SU-DHL-6 (cell line): ENCODE measurements at regions not wholly inside any gene's neighbourhood (a gene's known extent, or its start where the extent isn't known, plus 50 kb on each side); places are given as distances from the start of the nearest gene placed in this dataset.

Experiments used
- H2AFZ ChIP-seq: fragments of 200-600 bp; sonication (generic); 2 replicates; pipeline ENCODE4 v1.6.1; 2014; ENCODE audit warnings: low read depth, mild to moderate bottlenecking, moderate library complexity, mixed read lengths, antibody characterized with exemption, low read length; ENCODE audit not compliant: severe bottlenecking
- H3F3A ChIP-seq: fragments of 200-600 bp; shearing (Covaris generic); 2 replicates; pipeline ENCODE4 v1.6.0; 2016; ENCODE audit warnings: antibody characterized with exemption, mild to moderate bottlenecking; ENCODE audit not compliant: insufficient read depth
- H3K27ac ChIP-seq: fragments of 200-600 bp; sonication (generic); 2 replicates; pipeline ENCODE4 v1.5.1; 2016; ENCODE audit warnings: low read depth, mild to moderate bottlenecking, low read length, moderate library complexity, mixed read lengths
- H3K27me3 ChIP-seq: fragments of 200-600 bp; sonication (generic), shearing (Covaris generic); 2 replicates; pipeline ENCODE4 v1.6.0; 2014; ENCODE audit warnings: mild to moderate bottlenecking, low read length
- H3K36me3 ChIP-seq: fragments of 200-600 bp; sonication (generic); 2 replicates; pipeline ENCODE4 v1.6.1; 2014; ENCODE audit warnings: mild to moderate bottlenecking, low read length, mixed read lengths
- H3K4me2 ChIP-seq: fragments of 300-600, 200-600 bp; shearing (Covaris generic), sonication (generic); 2 replicates; pipeline ENCODE4 v1.6.0; 2014; ENCODE audit warnings: low read length, low read depth, mild to moderate bottlenecking; ENCODE audit not compliant: poor library complexity, severe bottlenecking
- H3K4me3 ChIP-seq: fragments of 200-600 bp; sonication (generic); 2 replicates; pipeline ENCODE4 v1.5.1; 2014; ENCODE audit warnings: antibody characterized with exemption, low read length, mild to moderate bottlenecking, mixed read lengths; ENCODE audit not compliant: insufficient read depth, poor library complexity, severe bottlenecking
- H3K79me2 ChIP-seq: fragments of 200-600 bp; sonication (generic); 2 replicates; pipeline ENCODE4 v1.6.1; 2014; ENCODE audit warnings: mild to moderate bottlenecking, low read length, moderate library complexity; ENCODE audit not compliant: insufficient read depth
- H3K9ac ChIP-seq: fragments of 200-600 bp; sonication (generic); 2 replicates; pipeline ENCODE4 v1.7.0; 2014; ENCODE audit warnings: mild to moderate bottlenecking, low read length
- H3K9me2 ChIP-seq: fragments of 200-600 bp; sonication (generic); replicated peaks from 2 replicates; pipeline ENCODE4 v1.6.1; 2014; ENCODE audit warnings: low read length; ENCODE audit not compliant: insufficient read depth
- H3K9me3 ChIP-seq: fragments of 200-600 bp; sonication (generic); 2 replicates; pipeline ENCODE4 v1.6.1; 2014; ENCODE audit warnings: low read length, mixed read lengths; ENCODE audit not compliant: insufficient read depth
- H4K20me1 ChIP-seq: fragments of 200-600 bp; sonication (generic); 2 replicates; pipeline ENCODE4 v1.6.1; 2014; ENCODE audit warnings: low read depth, mild to moderate bottlenecking, antibody characterized with exemption, low read length, moderate library complexity, mixed read lengths
- CTCF ChIP-seq: fragments of 200-600 bp; sonication (generic); IDR thresholded peaks from one replicate; pipeline ENCODE4 v1.5.1; 2017; ENCODE audit warnings: antibody characterized with exemption, mild to moderate bottlenecking, low read length, moderate library complexity; ENCODE audit not compliant: insufficient read depth, poor library complexity, severe bottlenecking
- EZH2phosphoT487 ChIP-seq: fragments of 200-600 bp; sonication (generic), shearing (Covaris generic); conservative IDR thresholded peaks from 2 replicates; pipeline ENCODE4 v1.6.1; 2018; ENCODE audit warnings: mild to moderate bottlenecking, antibody characterized with exemption, low read length, moderate library complexity, mixed read lengths

- Histone ChIP-seq H3K9me3 (no peaks in the 10 kb centered on the region; the same call in 1 of the 2 replicates), H3K4me2 (no peak overlapping the region), H3K36me3 (no peaks in the 10 kb centered on the region), H3F3A (no peaks in the 10 kb centered on the region), H4K20me1 (no peaks in the 10 kb centered on the region), H3K79me2 (no peaks in the 10 kb centered on the region), H3K9me2 (no peaks in the 10 kb centered on the region), H3K27me3 (no peaks in the 10 kb centered on the region), H3K4me3 (no peak overlapping the region), H3K9ac (no peak overlapping the region), H3K27ac (no peak overlapping the region), H2AFZ (no peak overlapping the region)
- TF ChIP-seq EZH2phosphoT487 (no peak), CTCF (no peak)
These were observed 95.7 kb downstream of the IZUMO3 start for GRCh38 chr9:24449976-24450375.

GRCh38 chr9:24439456-24439855, 106.2 kb downstream of the IZUMO3 start:
- Histone ChIP-seq H3K36me3 (no peaks in the 10 kb centered on the region), H3K27me3 (no peaks in the 10 kb centered on the region), H4K20me1 (no peaks in the 10 kb centered on the region), H3K27ac (no peak overlapping the region), H3K4me3 (no peak overlapping the region), H2AFZ (no peak overlapping the region), H3K9me3 (no peaks in the 10 kb centered on the region), H3F3A (no peaks in the 10 kb centered on the region), H3K9ac (no peak overlapping the region), H3K4me2 (no peak overlapping the region), H3K9me2 (no peaks in the 10 kb centered on the region), H3K79me2 (no peaks in the 10 kb centered on the region)
- TF ChIP-seq EZH2phosphoT487, result no peak
- no peak for TF ChIP-seq CTCF

DNA sequence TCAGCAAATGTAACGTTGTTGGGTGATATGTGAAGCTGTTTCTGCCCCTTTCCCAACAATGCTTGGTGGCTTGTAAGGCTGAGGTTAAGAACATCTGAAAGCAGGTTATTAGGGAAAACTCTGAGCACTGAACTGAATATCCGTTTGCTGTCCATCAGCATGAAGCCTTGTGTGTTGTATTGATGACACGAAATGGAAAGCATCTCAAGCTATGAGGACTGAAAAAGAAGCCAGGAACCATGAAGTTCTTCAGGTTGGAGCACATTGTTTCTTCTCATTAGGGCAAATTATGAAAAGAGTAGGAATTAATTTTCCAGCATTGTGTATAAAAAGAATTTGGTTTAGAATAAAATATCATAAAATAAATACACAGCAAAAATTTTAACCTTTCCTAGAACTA, 106.8 kb downstream of the IZUMO3 start:
- TF ChIP-seq EZH2phosphoT487, result no peak
- no peak for TF ChIP-seq CTCF
- H3K36me3 ChIP-seq, result no peaks in the 10 kb centered on the region

GRCh38 chr9:24436761-24437160, 108.9 kb downstream of the IZUMO3 start:
- H3K9me2 ChIP-seq, result no peaks in the 10 kb centered on the region
- no peak overlapping the region for H3K4me3 ChIP-seq
- no peak overlapping the region for H2AFZ ChIP-seq
- H3K27ac ChIP-seq, result no peak overlapping the region
- H3K79me2 ChIP-seq, result no peaks in the 10 kb centered on the region
- no peak overlapping the region for H3K9ac ChIP-seq
- no peaks in the 10 kb centered on the region for H3F3A ChIP-seq
- no peaks in the 10 kb centered on the region for H3K27me3 ChIP-seq
- H4K20me1 ChIP-seq, result no peaks in the 10 kb centered on the region
- no peaks in the 10 kb centered on the region for H3K9me3 ChIP-seq
- no peak overlapping the region for H3K4me2 ChIP-seq
- H3K36me3 ChIP-seq, result no peaks in the 10 kb centered on the region
- no peak for TF ChIP-seq CTCF
- no peak for TF ChIP-seq EZH2phosphoT487

More for the DNA sequence above, 106.8 kb downstream of the IZUMO3 start:
- no peaks in the 10 kb centered on the region for H3F3A ChIP-seq
- no peak overlapping the region for H2AFZ ChIP-seq
- no peak overlapping the region for H3K27ac ChIP-seq
- no peaks in the 10 kb centered on the region for H4K20me1 ChIP-seq
- H3K4me2 ChIP-seq, result no peak overlapping the region
- no peaks in the 10 kb centered on the region for H3K9me3 ChIP-seq
- no peaks in the 10 kb centered on the region for H3K79me2 ChIP-seq
- H3K9ac ChIP-seq, result no peak overlapping the region
- H3K4me3 ChIP-seq, result no peak overlapping the region
- no peaks in the 10 kb centered on the region for H3K27me3 ChIP-seq
- no peaks in the 10 kb centered on the region for H3K9me2 ChIP-seq
